ENCODE measurements at regions not wholly inside any gene's neighbourhood (a gene's known extent, or its start where the extent isn't known, plus 50 kb on each side); places are given as distances from the start of the nearest gene placed in this dataset.

GRCh38 chr14:96649327-96649601 lies 147.1 kb downstream of the PAPOLA start:
- POLR2A ChIA-PET: no interaction called here
- TF ChIP-seq MYC (IDR thresholded peaks at IDR 0.05; ENCODE audit: low read depth, low read length) (no peak), POLR2AphosphoS5 (IDR thresholded peaks at IDR 0.05; ENCODE audit: insufficient read depth, low read depth, low read length) (no peak), JUN (IDR thresholded peaks at IDR 0.05; ENCODE audit: borderline replicate concordance, insufficient read depth, insufficient read length, low read depth) (no peak), MAX (IDR thresholded peaks at IDR 0.05; ENCODE audit: insufficient read depth, insufficient read length) (no peak), CTCF (IDR thresholded peaks at IDR 0.05; ENCODE audit: extremely low read depth in 1 of 2, insufficient read depth in 1 of 2, low read depth in 1 of 2, low read length in 2 of 2) (no peak), EZH2 (IDR thresholded peaks at IDR 0.05; ENCODE audit: borderline replicate concordance, low read depth, low read length, severe bottlenecking) (no peak), GATA2 (IDR thresholded peaks at IDR 0.05; ENCODE audit: insufficient read depth, insufficient read length, low read depth, low read length) (no peak), FOS (IDR thresholded peaks at IDR 0.05; ENCODE audit: borderline replicate concordance, insufficient read depth, low read length) (no peak), POLR2A (IDR thresholded peaks at IDR 0.05; ENCODE audit: low read depth, low read length) (no peak)
- dilution Hi-C loops (cut with MboI; ENCODE audit: extremely low pct_ligation_motif_present, low sequenced_read_pairs): no loop called here

More at GRCh38 chr14:96649327-96649601, 147.1 kb downstream of the PAPOLA start:
- CTCF ChIA-PET: no interaction called here
- no TSS peak for BruUV-seq (replicated peaks)
- H3K79me2 ChIP-seq (ENCODE audit: control insufficient read depth, insufficient read depth, low read length): no peaks in the 10 kb centered on the region
- H3K9me1 ChIP-seq (replicated peaks; ENCODE audit: control insufficient read depth, extremely low read depth, insufficient read depth, low read length): no peaks in the 10 kb centered on the region
- H3K9me3 ChIP-seq (replicated peaks; ENCODE audit: control insufficient read depth, insufficient read depth, low read length): no peaks in the 10 kb centered on the region
- H2AFZ ChIP-seq (ENCODE audit: low read depth, low read length): no peak overlapping the region
- H3K36me3 ChIP-seq (ENCODE audit: control insufficient read depth in 2 of 2, extremely low read depth in 1 of 2, insufficient read depth in 2 of 2, low read length in 2 of 2): no peaks in the 10 kb centered on the region
- H3K9ac ChIP-seq (replicated peaks; ENCODE audit: extremely low read depth, insufficient read depth, low read length): no peak overlapping the region
- no peak overlapping the region for H3K4me2 ChIP-seq (ENCODE audit: insufficient read depth, low read length)
- H3K4me3 ChIP-seq (replicated peaks in 1 of 3; ENCODE audit: insufficient read depth in 1 of 3, low read depth in 1 of 3, low read length in 3 of 3): no peak overlapping the region
- no peaks in the 10 kb centered on the region for H3K27me3 ChIP-seq (ENCODE audit: control insufficient read depth in 2 of 2, insufficient read depth in 2 of 2, low read length in 2 of 2)
- H3K4me1 ChIP-seq (ENCODE audit: control insufficient read depth, extremely low read depth, insufficient read depth, low read length): no peaks in the 10 kb centered on the region
- no peak for FAIRE-seq
- no peak for DNase-seq (ENCODE audit: low read depth, low spot score)
- H4K20me1 ChIP-seq (replicated peaks; ENCODE audit: control insufficient read depth, extremely low read depth, insufficient read depth, low read length): no peaks in the 10 kb centered on the region
- intact Hi-C loops (cut with micrococcal nuclease): no loop called here
- no peak overlapping the region for H3K27ac ChIP-seq (ENCODE audit: insufficient read depth, low read depth, low read length)

Data from endothelial cell of umbilical vein (primary cell).